Skin epidermis (tissue), 12 donors: ENCODE measurements at regions not wholly inside any gene's neighbourhood (a gene's known extent, or its start where the extent isn't known, plus 50 kb on each side); places are given as distances from the start of the nearest gene placed in this dataset.
"Not testable (repeated sequence)": the region's sequence is repeated elsewhere in the genome, so short reads cannot be mapped to it uniquely, and the experiment has no call there.

Source experiments
- H3K27ac ChIP-seq, 21 experiments: fragments of 200-600 bp; sonication (generic) in 11 of 21; one replicate each; pipeline ENCODE4 v1.5.0; 2020; ENCODE audit warnings: mild to moderate bottlenecking in 3 of 21, inconsistent platforms in 2 of 21, moderate library complexity in 2 of 21
- H3K4me3 ChIP-seq, 7 experiments: fragments of 200-600 bp; sonication (generic) in 2 of 7; one replicate each; pipeline ENCODE4 v1.5.0; 2020; ENCODE audit warnings: inconsistent platforms in 2 of 7, mild to moderate bottlenecking in 2 of 7, moderate library complexity in 1 of 7

DNA sequence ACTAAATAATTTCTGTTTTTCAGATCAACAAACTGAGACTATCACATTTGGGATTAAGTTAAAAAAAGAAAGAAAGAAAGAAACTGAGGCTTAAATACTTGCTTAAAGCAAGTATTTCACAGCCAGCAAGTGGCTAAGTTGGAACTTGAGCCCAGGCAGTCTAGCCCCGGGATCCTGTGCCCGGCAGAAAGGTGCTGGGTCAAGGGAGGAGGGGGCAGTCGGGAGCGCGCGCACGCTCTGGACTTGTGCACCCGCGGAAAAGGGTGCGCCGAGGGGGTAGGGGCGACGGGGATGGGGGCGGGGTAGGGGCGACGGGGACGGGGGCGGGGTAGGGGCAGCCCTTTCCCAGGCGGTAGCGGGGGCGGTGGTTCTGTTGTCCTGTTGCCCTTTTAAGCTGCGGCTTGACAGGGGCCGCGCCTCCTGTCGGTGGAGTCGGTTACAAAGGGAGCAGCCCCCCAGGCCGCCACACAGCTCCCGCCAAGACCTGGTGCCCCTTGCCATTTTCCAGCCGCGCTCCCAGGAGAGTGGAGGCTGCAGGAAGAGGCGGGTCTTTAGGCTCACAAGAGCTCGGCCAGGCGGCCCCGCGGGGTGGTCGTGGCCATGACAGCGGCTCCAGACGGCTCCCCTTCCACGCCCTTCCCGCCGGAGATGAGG is 60.6 kb downstream of the GOLGA8T start:
- not testable (repeated sequence) for H3K27ac ChIP-seq
- peak overlapping the region in 2 of 7 experiments; percentile 26 to 32 for H3K4me3 ChIP-seq

DNA sequence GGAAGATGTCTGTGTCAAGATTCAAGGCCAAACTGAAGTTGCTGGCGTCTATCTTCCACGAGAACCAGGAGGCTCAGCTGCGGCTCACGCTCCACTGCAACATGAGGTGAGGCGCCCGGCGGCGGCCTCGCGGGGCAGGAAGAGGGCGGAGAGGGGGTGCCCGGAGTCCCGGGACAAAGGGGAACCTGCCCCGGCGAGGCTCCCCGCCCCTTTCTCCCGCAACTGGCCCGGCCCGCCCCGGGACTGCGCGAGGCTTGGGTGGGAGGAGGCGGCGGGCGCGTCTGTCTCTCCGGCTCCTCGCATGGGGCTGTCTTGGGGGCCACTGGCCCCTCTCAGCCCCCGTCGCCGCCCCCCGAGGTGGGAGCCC is 61.1 kb downstream of the GOLGA8T start:
- H3K27ac ChIP-seq, result not testable (repeated sequence)
- peak overlapping the region in 3 of 7 experiments; percentile 19 to 32 (median 26) for H3K4me3 ChIP-seq

DNA sequence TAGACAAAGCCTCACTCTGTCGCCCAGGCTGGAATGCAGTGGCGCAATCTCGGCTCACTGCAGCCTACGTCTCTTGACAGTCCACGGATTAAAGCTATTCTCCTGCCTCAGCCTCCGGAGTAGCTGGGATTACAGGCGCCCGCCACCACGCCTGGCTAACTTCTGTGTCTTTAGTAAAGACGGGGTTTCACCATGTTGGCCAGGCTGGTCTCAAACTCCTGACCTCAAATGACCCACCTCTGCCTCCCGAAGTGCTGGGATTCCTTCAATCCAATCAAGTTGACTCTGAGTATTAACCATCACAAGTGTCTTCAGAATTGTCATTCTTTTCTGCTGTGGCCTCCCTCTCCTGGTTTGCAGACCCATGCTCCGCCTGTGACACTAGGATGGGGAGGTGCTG is 61.9 kb downstream of the GOLGA8T start:
- H3K27ac ChIP-seq, result not testable (repeated sequence)

DNA sequence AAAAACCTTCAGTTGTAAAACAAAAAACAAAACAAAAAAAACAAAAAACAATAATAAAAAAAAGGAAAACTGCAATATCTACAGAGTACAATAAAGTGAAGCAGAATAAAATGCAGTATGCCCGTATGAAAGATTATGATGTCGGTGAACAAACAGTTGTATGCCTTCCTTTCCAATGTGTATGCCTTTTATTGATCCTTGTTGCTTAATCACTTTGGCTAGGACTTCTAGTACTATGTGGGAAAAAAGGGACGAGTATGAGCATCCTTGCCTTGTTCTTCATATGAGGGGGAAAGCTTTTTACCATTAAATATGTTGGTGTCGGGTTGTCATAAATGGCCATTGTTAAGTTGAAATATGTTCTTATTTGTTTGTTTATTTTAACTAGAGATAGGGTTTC is 66.7 kb downstream of the GOLGA8T start:
- H3K27ac ChIP-seq, H3K4me3 ChIP-seq: not testable (repeated sequence)

More for the DNA sequence above, 61.9 kb downstream of the GOLGA8T start:
- not testable (repeated sequence) for H3K4me3 ChIP-seq

DNA sequence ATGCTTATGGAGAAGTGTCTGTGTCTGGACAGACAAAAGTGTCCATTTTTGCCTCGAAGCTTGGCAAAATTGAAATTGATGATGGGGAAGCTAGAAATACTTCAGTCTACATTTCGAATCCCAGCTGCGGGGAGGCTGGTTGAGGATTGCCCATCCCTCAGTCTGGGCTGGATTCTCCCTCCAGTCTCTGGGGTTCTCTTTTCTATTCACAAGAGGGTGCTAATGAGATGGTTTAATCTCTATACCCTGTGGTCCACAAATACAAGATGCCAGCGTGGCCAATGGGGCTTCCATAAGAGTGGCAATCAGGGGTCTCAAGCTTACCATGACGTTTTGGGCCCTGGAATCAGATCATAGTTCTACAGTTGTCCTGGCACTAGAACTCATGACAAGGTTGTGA is 78.9 kb downstream of the GOLGA8T start:
- not testable (repeated sequence) for H3K27ac ChIP-seq, H3K4me3 ChIP-seq

DNA sequence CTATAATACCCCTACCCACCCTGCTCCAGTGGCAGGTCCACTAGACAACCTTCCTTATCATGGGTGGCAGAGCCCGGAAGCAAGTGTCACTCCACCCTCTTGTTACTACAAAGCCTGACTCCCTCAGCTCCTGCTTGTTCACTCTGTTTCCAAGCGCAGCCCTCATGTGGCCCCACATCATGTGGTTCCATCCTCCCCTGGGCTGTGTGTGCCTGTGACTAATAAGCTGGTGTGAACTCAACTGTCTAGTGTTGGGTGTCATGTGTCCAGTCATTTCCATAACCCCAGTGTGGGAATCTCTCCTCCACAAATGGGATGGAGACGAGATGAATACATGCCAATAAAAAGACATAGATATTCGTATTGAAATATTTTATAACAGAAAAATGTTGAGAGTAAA is 87.0 kb downstream of the GOLGA8T start:
- not testable (repeated sequence) for H3K4me3 ChIP-seq, H3K27ac ChIP-seq

DNA sequence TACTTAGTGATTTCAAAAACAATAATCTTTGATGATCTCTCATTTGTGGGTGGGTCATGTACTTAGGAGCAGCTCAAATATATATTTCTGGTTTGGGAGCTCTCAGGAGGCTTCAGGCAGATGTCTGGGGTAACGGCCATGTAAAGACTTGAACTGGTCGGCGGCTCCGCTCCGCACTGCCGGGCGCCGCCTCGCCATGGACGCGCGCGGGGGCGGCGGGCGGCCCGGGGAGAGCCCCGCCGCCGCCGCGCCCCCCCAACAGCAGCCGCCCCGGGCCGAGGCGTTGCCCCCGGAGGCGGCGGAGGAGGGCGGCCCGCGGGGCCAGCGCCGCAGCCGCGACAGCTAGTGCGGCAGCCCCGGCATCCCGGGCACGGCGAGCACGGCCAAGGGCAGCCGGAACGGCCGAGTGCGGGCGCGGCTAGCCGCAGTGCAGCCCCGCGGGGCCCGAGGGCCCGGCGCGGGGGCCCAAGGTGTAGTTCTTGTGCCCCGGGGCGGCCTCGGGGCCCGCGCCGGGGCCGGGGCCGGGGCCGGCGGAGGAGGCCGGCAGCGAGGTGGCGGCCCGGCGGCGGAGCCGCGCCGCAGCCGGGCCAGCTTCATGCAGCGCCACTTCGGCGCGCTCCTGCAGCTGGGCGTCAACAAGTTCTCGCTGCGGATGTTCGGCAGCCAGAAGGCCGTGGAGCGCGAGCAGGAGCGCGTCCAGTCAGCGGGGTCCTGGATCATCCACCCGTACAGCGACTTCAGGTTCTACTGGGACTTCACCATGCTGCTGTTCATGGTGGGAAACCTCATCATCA is 88.1 kb downstream of the GOLGA8T start:
- H3K27ac ChIP-seq, H3K4me3 ChIP-seq: not testable (repeated sequence)

DNA sequence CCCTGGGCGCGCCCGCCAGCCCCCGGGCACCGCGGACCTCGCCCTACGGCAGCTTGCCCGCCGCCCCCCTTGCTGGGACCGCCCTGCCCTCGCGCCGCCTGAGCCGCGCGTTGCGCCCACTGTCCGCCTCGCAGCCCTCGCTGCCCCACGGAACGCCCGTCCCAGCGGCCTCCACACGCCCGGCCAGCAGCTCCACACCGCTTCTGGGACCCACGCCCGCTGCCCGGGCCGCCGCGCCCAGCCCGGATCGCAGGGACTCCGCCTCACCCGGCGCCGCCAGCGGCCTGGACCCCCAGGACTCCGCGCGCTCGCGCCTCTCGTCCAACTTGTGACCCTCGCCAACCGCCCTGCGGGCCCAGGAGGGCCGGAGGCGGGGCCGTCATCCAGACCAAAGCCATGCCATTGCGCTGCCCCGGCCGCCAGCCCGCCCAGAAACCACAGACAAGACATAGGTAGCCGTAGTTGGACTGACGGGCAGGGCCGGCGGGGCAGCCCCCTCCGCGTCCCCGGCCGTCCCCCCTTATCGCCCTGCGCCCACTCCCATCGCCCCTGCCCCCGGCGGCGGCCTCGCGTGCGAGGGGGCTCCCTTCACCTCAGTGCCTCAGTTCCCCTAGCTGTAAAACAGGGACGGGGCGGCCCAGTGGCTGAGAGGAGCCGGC is 90.5 kb downstream of the GOLGA8T start:
- not testable (repeated sequence) for H3K4me3 ChIP-seq, H3K27ac ChIP-seq

DNA sequence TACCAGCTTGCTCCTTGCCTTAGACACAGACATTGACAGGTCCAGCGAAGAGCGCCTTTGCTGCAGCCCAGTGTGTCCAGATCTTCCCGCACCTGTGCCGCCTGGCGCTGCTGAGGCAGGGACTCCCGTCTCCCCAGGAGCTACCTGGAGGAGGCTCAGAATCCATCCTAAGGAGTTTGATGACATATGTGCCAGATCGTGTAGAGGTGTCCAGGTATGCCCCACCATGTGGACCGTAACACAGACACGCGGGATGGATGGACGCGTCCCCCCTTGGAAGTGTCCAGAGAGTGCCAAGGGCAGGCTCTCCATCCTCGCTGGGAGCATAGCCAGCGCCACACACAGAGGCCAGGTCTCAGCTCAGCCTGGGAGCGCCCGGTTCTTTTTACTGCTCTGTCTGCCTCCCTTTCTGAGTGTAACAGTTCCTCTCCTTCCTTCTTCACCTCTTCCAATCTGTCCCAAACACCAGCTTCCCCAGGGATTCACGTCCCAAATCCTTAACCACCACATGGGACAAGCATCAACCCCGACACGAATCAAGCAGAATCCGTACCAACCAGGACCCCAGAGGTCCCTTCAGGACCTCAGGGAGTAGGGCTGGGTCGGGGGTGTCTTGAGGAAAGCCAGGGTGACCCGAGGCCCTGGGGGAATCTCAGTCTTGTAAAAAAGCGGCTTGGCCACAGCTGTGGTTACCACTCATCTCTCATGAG is 126.7 kb downstream of the GOLGA8T start:
- H3K4me3 ChIP-seq, H3K27ac ChIP-seq: not testable (repeated sequence)

DNA sequence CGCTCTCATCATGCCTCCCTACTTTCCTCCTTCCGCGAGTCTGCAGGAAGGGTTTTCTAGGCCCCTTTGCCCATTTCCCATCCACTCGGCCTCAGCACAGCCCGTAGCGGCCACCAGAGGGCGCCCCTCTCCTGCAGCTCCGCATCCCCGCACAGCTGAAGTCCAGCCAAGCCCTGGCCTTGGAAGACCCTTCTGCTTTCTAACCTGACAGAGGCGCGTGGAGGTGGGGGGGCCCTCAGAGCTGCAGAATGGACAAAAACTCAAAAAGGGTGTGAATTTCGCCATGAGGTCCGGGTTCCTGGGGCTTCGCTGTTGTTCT is 127.2 kb downstream of the GOLGA8T start:
- H3K4me3 ChIP-seq, H3K27ac ChIP-seq: not testable (repeated sequence)

DNA sequence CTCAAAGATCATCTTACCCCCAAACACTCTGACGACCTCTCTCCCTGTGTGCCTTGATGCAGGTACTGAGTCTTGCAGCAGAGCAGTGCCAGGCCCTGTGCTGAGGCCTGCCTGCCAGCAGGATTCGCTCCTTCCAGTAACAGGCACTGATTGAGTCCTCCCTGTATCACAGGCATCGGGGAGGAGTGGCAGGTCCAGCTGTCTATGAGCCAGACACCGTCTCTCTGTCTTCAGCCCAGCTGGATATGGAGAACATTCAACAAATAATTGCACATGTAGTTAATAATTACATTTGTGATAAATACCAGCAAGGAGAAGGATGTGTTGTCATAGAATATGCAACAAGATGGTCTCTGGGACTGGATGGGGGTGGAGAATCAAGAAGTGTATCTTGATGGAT is 129.1 kb downstream of the GOLGA8T start:
- H3K4me3 ChIP-seq, result not testable (repeated sequence)

DNA sequence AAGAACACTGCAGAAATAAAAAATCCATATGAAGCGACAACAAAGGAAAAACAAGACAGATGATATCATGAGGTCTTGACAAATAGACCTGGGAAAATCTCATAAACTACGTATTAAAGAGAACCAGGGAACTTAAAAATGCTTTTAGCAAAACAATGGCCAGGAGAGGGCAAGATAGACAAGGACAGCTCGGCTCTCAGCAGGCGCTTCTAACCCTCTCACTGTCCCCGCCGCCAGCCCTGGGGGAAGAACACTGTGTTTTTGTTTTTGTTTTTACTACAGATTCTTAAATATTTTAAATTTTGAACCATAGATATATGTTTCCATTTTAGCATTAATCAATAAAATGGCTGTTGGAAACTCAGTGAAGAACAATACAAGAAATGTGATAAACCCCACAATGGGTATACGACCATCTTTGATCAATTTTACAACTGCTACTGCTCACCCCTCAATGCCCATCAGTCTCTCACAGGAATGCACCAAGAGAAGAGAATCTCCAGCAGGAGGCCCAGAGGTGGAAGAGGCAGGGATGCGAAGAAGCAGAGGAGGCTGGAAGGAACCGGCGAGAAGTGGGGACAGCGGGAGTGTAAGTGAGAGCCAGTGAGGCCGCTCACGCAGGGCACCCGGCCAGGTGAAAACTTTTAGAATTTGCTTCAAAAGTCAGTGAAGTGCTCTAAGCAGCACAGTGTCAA is 98.0 kb downstream of the CHRFAM7A start:
- H3K4me3 ChIP-seq, H3K27ac ChIP-seq: not testable (repeated sequence)

More for the DNA sequence above, 129.1 kb downstream of the GOLGA8T start:
- H3K27ac ChIP-seq, result not testable (repeated sequence)

DNA sequence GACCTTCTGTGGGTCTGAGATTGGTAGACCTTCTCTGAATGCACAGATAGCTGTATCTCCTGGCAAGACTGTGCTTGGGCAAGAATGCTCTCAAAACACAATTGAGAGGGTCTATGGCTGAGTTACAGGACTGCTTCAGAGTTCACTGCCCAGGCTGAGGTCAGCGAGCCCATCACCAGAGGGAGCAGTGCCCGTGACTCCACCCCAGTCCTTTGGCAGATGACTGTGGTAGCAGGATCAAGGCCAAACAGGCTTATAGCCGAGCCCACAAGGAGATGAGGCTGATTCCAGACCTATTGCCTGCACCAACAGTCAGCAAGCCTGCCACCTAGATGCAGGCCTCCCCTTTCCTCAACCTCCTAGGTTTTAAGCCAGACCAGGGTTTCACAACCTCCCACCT is 89.4 kb downstream of the CHRFAM7A start:
- not testable (repeated sequence) for H3K27ac ChIP-seq, H3K4me3 ChIP-seq
